Suprapubic skin (tissue), 4 donors: ENCODE measurements at regions not wholly inside any gene's neighbourhood (a gene's known extent, or its start where the extent isn't known, plus 50 kb on each side); places are given as distances from the start of the nearest gene placed in this dataset.
A peak's percentile ranks its signal among the peaks of the same experiment; 100 is the strongest.

Experiments
- DNase-seq, 2 donors: peaks; one replicate each; pipeline ENCODE4 v3.0.0-alpha.2; 2019; ENCODE audit warnings: low spot score in 2 of 2
- H3K27ac ChIP-seq: fragments of 200-600 bp; sonication (generic); one replicate; pipeline ENCODE4 v1.5.1; 2019
- H3K27me3 ChIP-seq: fragments of 200-600 bp; sonication (generic); one replicate; pipeline ENCODE4 v1.5.1; 2019
- H3K36me3 ChIP-seq: fragments of 200-600 bp; sonication (generic); one replicate; pipeline ENCODE4 v1.5.1; 2019
- H3K4me1 ChIP-seq: fragments of 200-600 bp; sonication (generic); one replicate; pipeline ENCODE4 v1.5.1; 2019
- H3K4me3 ChIP-seq: fragments of 200-600 bp; sonication (generic); one replicate; pipeline ENCODE4 v1.5.1; 2019; ENCODE audit warnings: mild to moderate bottlenecking
- H3K9me3 ChIP-seq: fragments of 200-600 bp; sonication (generic); one replicate; pipeline ENCODE4 v1.5.1; 2019
- EP300 ChIP-seq: sonication (generic); formaldehyde crosslinking; IDR thresholded peaks from one replicate; pipeline ENCODE4 v1.6.1; 2017; ENCODE audit warnings: antibody characterized with exemption
- POLR2A ChIP-seq, 2 donors: fragments of 450-650 bp; IDR thresholded peaks; one replicate each; pipeline ENCODE4 v1.6.1; 2017; ENCODE audit warnings: antibody characterized with exemption in 2 of 2, mild to moderate bottlenecking in 2 of 2, moderate library complexity in 2 of 2
- POLR2AphosphoS5 ChIP-seq, 3 donors: sonication (generic); formaldehyde crosslinking; IDR thresholded peaks; one replicate each; pipeline ENCODE4 v1.6.1; 2017; ENCODE audit warnings: antibody characterized with exemption in 3 of 3
- WGBS: methylation state at CpG from one replicate; pipeline ENCODE4 v1.1.5; 2018; 5-methylcytosine and 5-hydroxymethylcytosine counted together
- TF ChIP-seq, protein P1 (sequence below), 2 donors: fragments of 200-600 bp in 1 of 2; fragments of 450-650 bp in 1 of 2; sonication (generic) in 1 of 2; IDR thresholded peaks; one replicate each; pipeline ENCODE4 v1.5.1; 2016 to 2019; ENCODE audit warnings: antibody characterized with exemption in 2 of 2, mild to moderate bottlenecking in 1 of 2, moderate library complexity in 1 of 2

DNA sequence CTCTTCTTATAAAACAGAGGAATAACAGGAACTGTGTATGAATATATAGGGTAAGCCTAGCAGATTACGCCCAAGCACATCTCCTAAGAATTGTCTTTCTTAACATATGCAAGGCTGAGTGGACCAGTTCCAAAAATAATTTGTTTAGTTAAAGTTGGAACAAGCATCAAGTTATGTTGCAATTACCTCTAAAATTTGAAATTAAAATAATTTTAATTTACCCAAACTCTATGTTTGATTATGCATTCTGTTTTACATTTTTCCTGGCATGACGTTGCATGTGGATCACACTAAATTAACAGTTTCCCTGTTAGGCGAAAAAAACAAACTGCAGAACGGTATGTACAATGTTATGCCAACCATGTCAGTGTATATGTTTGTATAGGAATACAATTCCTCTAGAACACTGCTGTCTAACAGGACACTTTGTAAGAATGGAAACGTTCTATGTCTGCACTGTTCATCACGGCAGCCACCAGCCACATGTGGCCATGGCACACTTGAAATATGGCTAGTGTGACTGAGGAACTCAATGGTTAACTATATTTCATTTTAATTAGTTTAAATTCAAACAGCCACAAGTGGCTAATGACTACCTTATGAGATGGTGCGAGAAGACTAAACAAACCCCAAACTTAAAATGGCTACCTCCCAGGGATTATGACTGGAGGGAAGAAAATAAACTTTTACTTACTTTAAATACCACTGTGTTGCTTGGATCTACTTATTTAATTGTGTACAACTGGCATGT, 281.1 kb upstream of the KLF14 start:
- H3K4me1 ChIP-seq, result peaks cover 69% of the 10 kb centered on the region
- peak overlapping the region; percentile 1 for H3K27ac ChIP-seq
- no peaks in the 10 kb centered on the region for H3K36me3 ChIP-seq
- H3K9me3 ChIP-seq, result no peaks in the 10 kb centered on the region
- DNase-seq, result no peak
- no peaks in the 10 kb centered on the region for H3K27me3 ChIP-seq
- TF ChIP-seq POLR2AphosphoS5 (IDR thresholded peaks at IDR 0.05), result no peak
- TF ChIP-seq, protein P1, sequence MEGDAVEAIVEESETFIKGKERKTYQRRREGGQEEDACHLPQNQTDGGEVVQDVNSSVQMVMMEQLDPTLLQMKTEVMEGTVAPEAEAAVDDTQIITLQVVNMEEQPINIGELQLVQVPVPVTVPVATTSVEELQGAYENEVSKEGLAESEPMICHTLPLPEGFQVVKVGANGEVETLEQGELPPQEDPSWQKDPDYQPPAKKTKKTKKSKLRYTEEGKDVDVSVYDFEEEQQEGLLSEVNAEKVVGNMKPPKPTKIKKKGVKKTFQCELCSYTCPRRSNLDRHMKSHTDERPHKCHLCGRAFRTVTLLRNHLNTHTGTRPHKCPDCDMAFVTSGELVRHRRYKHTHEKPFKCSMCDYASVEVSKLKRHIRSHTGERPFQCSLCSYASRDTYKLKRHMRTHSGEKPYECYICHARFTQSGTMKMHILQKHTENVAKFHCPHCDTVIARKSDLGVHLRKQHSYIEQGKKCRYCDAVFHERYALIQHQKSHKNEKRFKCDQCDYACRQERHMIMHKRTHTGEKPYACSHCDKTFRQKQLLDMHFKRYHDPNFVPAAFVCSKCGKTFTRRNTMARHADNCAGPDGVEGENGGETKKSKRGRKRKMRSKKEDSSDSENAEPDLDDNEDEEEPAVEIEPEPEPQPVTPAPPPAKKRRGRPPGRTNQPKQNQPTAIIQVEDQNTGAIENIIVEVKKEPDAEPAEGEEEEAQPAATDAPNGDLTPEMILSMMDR (IDR thresholded peaks at IDR 0.05), result no peak
- TF ChIP-seq EP300, result no peak
- no peak for TF ChIP-seq POLR2A (IDR thresholded peaks at IDR 0.05)
- 71% methylated on average over 7 of the region's 7 CpGs for WGBS
- no peak overlapping the region for H3K4me3 ChIP-seq

DNA sequence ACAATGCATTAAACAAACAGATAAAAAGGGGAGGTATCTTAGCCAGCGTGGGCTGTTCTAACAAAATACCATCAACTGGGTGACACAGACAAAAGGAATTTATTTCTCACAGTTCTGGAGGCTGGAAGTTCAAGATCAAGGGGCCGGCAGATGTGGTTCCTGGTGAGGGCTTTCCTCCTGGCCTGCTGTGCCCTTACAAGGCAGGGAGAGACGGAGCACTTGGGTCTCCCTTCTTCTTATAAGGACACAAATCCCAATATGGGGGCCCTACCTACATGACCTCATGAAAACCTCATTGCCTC, 281.6 kb upstream of the KLF14 start:
- H3K36me3 ChIP-seq, result no peaks in the 10 kb centered on the region
- H3K9me3 ChIP-seq, result no peaks in the 10 kb centered on the region
- WGBS, result 53% methylated on average over 3 of the region's 3 CpGs
- H3K4me3 ChIP-seq, result no peak overlapping the region
- H3K27ac ChIP-seq, result peak overlapping the region; percentile 1
- H3K4me1 ChIP-seq, result peaks cover 64% of the 10 kb centered on the region
- TF ChIP-seq EP300 (no peak), POLR2A (IDR thresholded peaks at IDR 0.05) (no peak), POLR2AphosphoS5 (IDR thresholded peaks at IDR 0.05) (no peak)
- TF ChIP-seq, protein P1 (IDR thresholded peaks at IDR 0.05), result no peak
- DNase-seq, result no peak
- no peaks in the 10 kb centered on the region for H3K27me3 ChIP-seq

DNA sequence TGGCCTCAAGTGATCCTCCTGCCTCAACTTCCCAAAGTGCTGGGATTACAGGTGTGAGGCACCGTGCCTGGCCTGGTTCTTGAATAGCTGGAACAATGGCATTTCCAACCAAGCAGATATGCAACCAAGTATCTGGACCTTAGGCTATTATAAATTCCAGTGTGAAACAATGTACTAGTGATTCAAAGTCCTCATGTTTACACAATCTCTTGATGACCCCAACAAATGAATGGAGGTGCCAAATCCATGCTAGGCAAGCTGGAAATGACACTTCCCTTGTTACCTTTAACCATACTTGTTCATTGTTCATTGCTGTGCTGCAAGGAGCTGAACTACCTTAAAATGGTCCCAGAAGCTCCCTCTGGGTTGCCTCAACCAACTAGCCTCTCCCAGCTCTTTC, 282.2 kb upstream of the KLF14 start:
- Histone ChIP-seq H3K27ac (no peak overlapping the region), H3K4me3 (no peak overlapping the region), H3K36me3 (peaks cover 4% of the 10 kb centered on the region), H3K4me1 (peaks cover 62% of the 10 kb centered on the region), H3K9me3 (no peaks in the 10 kb centered on the region), H3K27me3 (no peaks in the 10 kb centered on the region)
- no peak for DNase-seq
- 85% methylated on average over 1 of the region's 1 CpG for WGBS
- TF ChIP-seq POLR2A (IDR thresholded peaks at IDR 0.05) (no peak), POLR2AphosphoS5 (IDR thresholded peaks at IDR 0.05) (no peak)
- TF ChIP-seq, protein P1 (IDR thresholded peaks at IDR 0.05), result no peak

DNA sequence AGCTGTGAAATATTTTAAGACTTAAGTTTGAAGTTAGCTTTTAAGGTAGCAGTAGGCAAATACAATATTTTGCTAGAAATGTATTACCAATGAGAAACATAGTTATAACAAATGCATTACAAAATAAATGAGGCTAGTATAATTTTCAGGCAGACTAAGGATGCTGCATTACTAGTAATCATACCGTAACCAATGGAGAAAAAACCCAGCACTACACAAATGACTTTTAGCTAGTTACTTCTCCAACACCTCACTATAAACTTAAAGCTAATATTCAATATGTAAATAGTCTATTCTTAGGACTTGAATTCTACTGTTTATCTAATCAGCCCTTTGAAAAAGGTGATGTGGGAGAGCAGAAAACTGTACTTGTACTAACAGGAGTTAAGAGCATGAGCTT, 285.3 kb upstream of the KLF14 start:
- Histone ChIP-seq H3K4me3 (no peak overlapping the region), H3K4me1 (peaks cover 42% of the 10 kb centered on the region), H3K9me3 (no peaks in the 10 kb centered on the region), H3K36me3 (peaks cover 11% of the 10 kb centered on the region), H3K27me3 (no peaks in the 10 kb centered on the region), H3K27ac (no peak overlapping the region)
- TF ChIP-seq POLR2A (IDR thresholded peaks at IDR 0.05) (no peak), POLR2AphosphoS5 (IDR thresholded peaks at IDR 0.05) (no peak), EP300 (no peak)
- TF ChIP-seq, protein P1 (IDR thresholded peaks at IDR 0.05), result no peak
- 94% methylated on average over 1 of the region's 1 CpG for WGBS
- no peak for DNase-seq

DNA sequence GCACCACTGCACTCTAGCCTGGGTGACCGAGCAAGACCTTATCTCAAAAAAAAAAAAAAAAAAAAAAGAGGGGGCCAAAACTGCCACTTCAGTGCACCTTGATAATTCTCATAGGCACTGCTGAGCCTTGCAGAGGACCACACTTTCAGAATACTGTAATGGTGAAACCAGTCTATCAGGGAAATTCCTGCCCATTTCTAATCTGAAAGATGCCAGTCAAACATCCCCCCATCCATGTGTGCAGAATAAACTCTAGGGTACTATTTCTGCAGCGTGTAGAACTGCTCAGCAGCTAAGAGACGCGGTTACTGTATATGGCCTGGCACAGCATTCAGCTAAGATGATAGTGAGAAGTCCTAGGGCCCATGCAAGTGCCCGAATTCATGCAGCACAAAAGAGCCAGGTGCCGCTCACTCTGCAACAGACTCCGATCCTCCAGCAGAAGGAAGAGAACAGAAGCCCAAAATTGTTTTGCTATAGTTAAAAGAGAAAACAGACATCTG, 286.8 kb upstream of the KLF14 start:
- Histone ChIP-seq H3K36me3 (peaks cover 11% of the 10 kb centered on the region), H3K27me3 (no peaks in the 10 kb centered on the region), H3K27ac (no peak overlapping the region), H3K9me3 (no peaks in the 10 kb centered on the region), H3K4me3 (no peak overlapping the region), H3K4me1 (peaks cover 33% of the 10 kb centered on the region)
- DNase-seq, result no peak
- no peak for TF ChIP-seq POLR2A (IDR thresholded peaks at IDR 0.05)
- TF ChIP-seq, protein P1 (IDR thresholded peaks at IDR 0.05), result no peak
- no peak for TF ChIP-seq EP300
- no peak for TF ChIP-seq POLR2AphosphoS5 (IDR thresholded peaks at IDR 0.05)
- WGBS, result 76% methylated on average over 7 of the region's 7 CpGs
